HepG2 (cell line): ENCODE measurements at regions not wholly inside any gene's neighbourhood (a gene's known extent, or its start where the extent isn't known, plus 50 kb on each side); places are given as distances from the start of the nearest gene placed in this dataset.
A peak's percentile ranks its signal among the peaks of the same experiment; 100 is the strongest.

ENCODE experiments used
- CREB1 ChIP-seq, 2 experiments: fragments of 450-650 bp in 1 of 2; IDR thresholded peaks; 2 replicates each; pipeline ENCODE4 v1.6.1; 2016 to 2017; ENCODE audit warnings: control low read depth in 1 of 2, mild to moderate bottlenecking in 1 of 2, missing compliant biosample characterization in 1 of 2, missing genetic modification characterization in 1 of 2
- ELF3 ChIP-seq: IDR thresholded peaks from 2 replicates; pipeline ENCODE4 v1.6.1; 2016; ENCODE audit warnings: missing genetic modification reagents, missing compliant biosample characterization
- EP300 ChIP-seq, 3 experiments: sonication (generic) in 1 of 3; formaldehyde crosslinking in 1 of 3; IDR thresholded peaks; 2 replicates each; pipeline versions ENCODE4 v1.5.1 to v1.6.1; 2011 to 2020; ENCODE audit warnings: low read depth in 2 of 3, low read length in 2 of 3, borderline replicate concordance in 1 of 3, improper control_type of control experiment in 1 of 3, mild to moderate bottlenecking in 1 of 3, missing genetic modification reagents in 1 of 3, moderate library complexity in 1 of 3
- FIP1L1 ChIP-seq: fragments of 200-400 bp; formaldehyde crosslinking; IDR thresholded peaks from 2 replicates; pipeline ENCODE4 v1.6.1; 2018; ENCODE audit warnings: low read depth, mild to moderate bottlenecking, low read length, moderate library complexity, borderline replicate concordance; ENCODE audit not compliant: insufficient read depth
- FOXA1 ChIP-seq, 2 experiments: fragments of 450-650 bp in 1 of 2; sonication (generic) in 1 of 2; formaldehyde crosslinking in 1 of 2; IDR thresholded peaks; 2 replicates each; pipeline versions ENCODE4 v1.4.0 to v1.6.1; 2016 to 2020; ENCODE audit warnings: missing genetic modification reagents in 1 of 2
- FOXP4 ChIP-seq: sonication (generic); formaldehyde crosslinking; IDR thresholded peaks from 2 replicates; pipeline ENCODE4 v1.4.0; 2020; ENCODE audit warnings: missing genetic modification reagents
- GABPA ChIP-seq, 2 experiments: IDR thresholded peaks; 2 replicates each; pipeline ENCODE4 v1.6.1; 2011 to 2016; ENCODE audit warnings: low read depth in 2 of 2, low read length in 1 of 2, missing biosample characterization in 1 of 2, missing genetic modification characterization in 1 of 2
- IRF1 ChIP-seq: sonication (generic); formaldehyde crosslinking; IDR thresholded peaks from 2 replicates; pipeline ENCODE4 v1.4.0; 2020; ENCODE audit warnings: low read depth, mild to moderate bottlenecking, missing genetic modification reagents
- NR1H2 ChIP-seq: sonication (generic); formaldehyde crosslinking; IDR thresholded peaks from 2 replicates; pipeline ENCODE4 v1.8.1; 2022; ENCODE audit warnings: low read depth, missing genetic modification reagents, borderline replicate concordance
- SAFB2 ChIP-seq: sonication (generic); formaldehyde crosslinking; IDR thresholded peaks from 2 replicates; pipeline ENCODE4 v1.5.1; 2020; ENCODE audit warnings: missing genetic modification reagents, low read depth, mild to moderate bottlenecking, borderline replicate concordance
- SIX1 ChIP-seq: sonication (generic); formaldehyde crosslinking; IDR thresholded peaks from 2 replicates; pipeline ENCODE4 v1.4.0; 2020; ENCODE audit warnings: missing genetic modification reagents, borderline replicate concordance
- SIX4 ChIP-seq: sonication (generic); formaldehyde crosslinking; IDR thresholded peaks from 2 replicates; pipeline ENCODE4 v1.4.0; 2020; ENCODE audit warnings: missing genetic modification reagents
- SOX6 ChIP-seq, 2 experiments: fragments of 450-650 bp in 1 of 2; sonication (generic) in 1 of 2; formaldehyde crosslinking in 1 of 2; IDR thresholded peaks; 2 replicates each; pipeline versions ENCODE4 v1.4.0 to v1.6.1; 2017 to 2020; ENCODE audit warnings: antibody characterized with exemption in 1 of 2, mild to moderate bottlenecking in 1 of 2, missing genetic modification reagents in 1 of 2
- SP5 ChIP-seq: IDR thresholded peaks from 2 replicates; pipeline ENCODE4 v1.6.1; 2016; ENCODE audit warnings: low read depth, borderline replicate concordance
- TEF ChIP-seq: sonication (generic); formaldehyde crosslinking; IDR thresholded peaks from 2 replicates; pipeline ENCODE4 v1.5.0; 2020; ENCODE audit warnings: missing genetic modification reagents
- U2AF2 ChIP-seq: fragments of 200-400 bp; formaldehyde crosslinking; IDR thresholded peaks from 2 replicates; pipeline ENCODE4 v1.6.1; 2017; ENCODE audit warnings: low read depth, mild to moderate bottlenecking, low read length
- ZBTB21 ChIP-seq: sonication (generic); formaldehyde crosslinking; IDR thresholded peaks from 2 replicates; pipeline ENCODE4 v1.4.0; 2020; ENCODE audit warnings: missing genetic modification reagents
- ZBTB8A ChIP-seq: sonication (generic); formaldehyde crosslinking; IDR thresholded peaks from 2 replicates; pipeline ENCODE4 v1.4.0; 2020; ENCODE audit warnings: mild to moderate bottlenecking, low read depth, missing genetic modification reagents, borderline replicate concordance
- ZNF180 ChIP-seq: sonication (generic); formaldehyde crosslinking; IDR thresholded peaks from 2 replicates; pipeline ENCODE4 v1.4.0; 2020; ENCODE audit warnings: low read depth, missing genetic modification reagents, borderline replicate concordance
- ZNF296 ChIP-seq: sonication (generic); formaldehyde crosslinking; conservative IDR thresholded peaks from 2 replicates; pipeline ENCODE4 v1.5.0; 2020; ENCODE audit warnings: mild to moderate bottlenecking, missing genetic modification reagents
- ZNF33B ChIP-seq: sonication (generic); formaldehyde crosslinking; IDR thresholded peaks from 2 replicates; pipeline ENCODE4 v1.5.1; 2020; ENCODE audit warnings: mild to moderate bottlenecking, missing genetic modification reagents
- ZNF605 ChIP-seq: sonication (generic); formaldehyde crosslinking; IDR thresholded peaks from 2 replicates; pipeline ENCODE4 v1.8.0; 2022; ENCODE audit warnings: mild to moderate bottlenecking, missing genetic modification reagents
- ZNF672 ChIP-seq: sonication (generic); formaldehyde crosslinking; IDR thresholded peaks from 2 replicates; pipeline ENCODE4 v1.8.1; 2022; ENCODE audit warnings: missing genetic modification reagents
- ZNF775 ChIP-seq: sonication (generic); formaldehyde crosslinking; IDR thresholded peaks from 2 replicates; pipeline ENCODE4 v1.4.0; 2020; ENCODE audit warnings: missing genetic modification reagents, mild to moderate bottlenecking, moderate library complexity, borderline replicate concordance

GRCh38 chr2:234863043-234863934 is 88.5 kb upstream of the SH3BP4 start (continued):
- TF ChIP-seq TEF (CRISPR knock-in tag): no peak
- no peak for TF ChIP-seq ZNF672 (CRISPR knock-in tag)
- TF ChIP-seq SOX6 (IDR thresholded peaks at IDR 0.05): no peak
- peak; percentile 84 for TF ChIP-seq SOX6 (CRISPR knock-in tag; IDR thresholded peaks at IDR 0.05)
- no peak for TF ChIP-seq ZNF33B (CRISPR knock-in tag)
- peak; percentile 44; the same call in 1 of the 2 replicates for TF ChIP-seq SAFB2
- no peak for TF ChIP-seq ZNF180 (CRISPR knock-in tag)
- no peak for TF ChIP-seq GABPA (IDR thresholded peaks at IDR 0.05; ENCODE audit: low read depth, low read length)
- peak; percentile 47; the same call in 1 of the 2 replicates for TF ChIP-seq GABPA (CRISPR knock-in tag; IDR thresholded peaks at IDR 0.05; ENCODE audit: low read depth)
- TF ChIP-seq FOXP4 (CRISPR knock-in tag): peak; percentile 67
- TF ChIP-seq ELF3: peak; percentile 31
- no peak for TF ChIP-seq IRF1 (CRISPR knock-in tag)
- no peak for TF ChIP-seq U2AF2
- peak; percentile 55; the same call in 1 of the 2 replicates for TF ChIP-seq ZNF605 (CRISPR knock-in tag)
- TF ChIP-seq NR1H2: no peak
- TF ChIP-seq FIP1L1: no peak
- TF ChIP-seq ZBTB8A (CRISPR knock-in tag): no peak
- 0 out of 2 replicates have a peak, but pooled peaks have one; percentile 20 for TF ChIP-seq ZNF296 (CRISPR knock-in tag)
- TF ChIP-seq FOXA1 (IDR thresholded peaks at IDR 0.05): no peak
- peak; percentile 8; the same call in 1 of the 2 replicates for TF ChIP-seq FOXA1 (CRISPR knock-in tag; IDR thresholded peaks at IDR 0.05)
- TF ChIP-seq ZBTB21 (CRISPR knock-in tag): no peak
- no peak; the same call in 1 of the 2 replicates for TF ChIP-seq CREB1 (IDR thresholded peaks at IDR 0.05)
- peak; percentile 70; the same call in 1 of the 2 replicates for TF ChIP-seq CREB1 (CRISPR knock-in tag; IDR thresholded peaks at IDR 0.05)
- TF ChIP-seq ZNF775 (CRISPR knock-in tag): no peak
- peak; percentile 64; the same call in 1 of the 2 replicates for TF ChIP-seq SP5 (CRISPR knock-in tag)
- TF ChIP-seq SIX4 (CRISPR knock-in tag): 0 out of 2 replicates have a peak, but pooled peaks have one; percentile 27
- TF ChIP-seq EP300 (IDR thresholded peaks at IDR 0.05; ENCODE audit: low read depth in 2 of 2, low read length in 2 of 2): peak in 1 of 2 experiments; percentile 53; a peak in 1 of 4 replicates
- peak; percentile 69; the same call in 1 of the 2 replicates for TF ChIP-seq EP300 (CRISPR knock-in tag; IDR thresholded peaks at IDR 0.05; ENCODE audit: borderline replicate concordance)
- TF ChIP-seq SIX1 (CRISPR knock-in tag): no peak
